ENCODE measurements at regions not wholly inside any gene's neighbourhood (a gene's known extent, or its start where the extent isn't known, plus 50 kb on each side); places are given as distances from the start of the nearest gene placed in this dataset.

GRCh38 chr1:104856518-104856917, 1106.8 kb downstream of the AMY1C start:
- DNase-seq: no peak

GRCh38 chr1:104868794-104869193, 1119.1 kb downstream of the AMY1C start:
- DNase-seq: no peak

GRCh38 chr1:104874044-104874443, 1124.3 kb downstream of the AMY1C start:
- DNase-seq: no peak

- DNase-seq: peak; percentile 5
Measured at GRCh38 chr1:104878203-104878909, 1128.7 kb downstream of the AMY1C start.

- DNase-seq: no peak
Measured at GRCh38 chr1:104884939-104885338, 1135.2 kb downstream of the AMY1C start.

GRCh38 chr1:104905322-104905721, 1155.6 kb downstream of the AMY1C start:
- no peak for DNase-seq

GRCh38 chr1:104906141-104906540, 1156.4 kb downstream of the AMY1C start:
- DNase-seq: no peak

GRCh38 chr1:104919188-104919587, 1169.5 kb downstream of the AMY1C start:
- DNase-seq: no peak

- DNase-seq: no peak
Measured at GRCh38 chr1:104921525-104921924, 1171.8 kb downstream of the AMY1C start.

- no peak for DNase-seq
Measured at GRCh38 chr1:104923075-104923474, 1173.4 kb downstream of the AMY1C start.

- no peak for DNase-seq
Measured at GRCh38 chr1:104929280-104929679, 1179.6 kb downstream of the AMY1C start.

- no peak for DNase-seq
Measured at GRCh38 chr1:104932030-104932915, 1182.6 kb downstream of the AMY1C start.

- no peak for DNase-seq
Measured at GRCh38 chr1:104932949-104933679, 1183.4 kb downstream of the AMY1C start.

GRCh38 chr1:104933846-104934245, 1184.1 kb downstream of the AMY1C start:
- no peak for DNase-seq

- no peak for DNase-seq
Measured at GRCh38 chr1:104945406-104945805, 1195.7 kb downstream of the AMY1C start.

GRCh38 chr1:104946558-104947210, 1197.0 kb downstream of the AMY1C start:
- no peak for DNase-seq

GRCh38 chr1:104953555-104953954, 1203.9 kb downstream of the AMY1C start:
- DNase-seq: no peak

GRCh38 chr1:104973516-104973915, 1223.8 kb downstream of the AMY1C start:
- DNase-seq: no peak

- no peak for DNase-seq
Measured at GRCh38 chr1:104979651-104980050, 1230.0 kb downstream of the AMY1C start.

- no peak for DNase-seq
Measured at GRCh38 chr1:104987210-104987609, 1237.5 kb downstream of the AMY1C start.

GRCh38 chr1:104989012-104989411, 1239.3 kb downstream of the AMY1C start:
- no peak for DNase-seq

- no peak for DNase-seq
Measured at GRCh38 chr1:104991702-104992101, 1242.0 kb downstream of the AMY1C start.

- no peak for DNase-seq
Measured at GRCh38 chr1:105000793-105001192, 1251.1 kb downstream of the AMY1C start.

All from hematopoietic multipotent progenitor cell treated with erythropoietin and hydrocortisone succinate and interleukin-3 and kit ligand, for 6 days (in vitro differentiated cells).